GM23338 (cell line): ENCODE measurements at regions not wholly inside any gene's neighbourhood (a gene's known extent, or its start where the extent isn't known, plus 50 kb on each side); places are given as distances from the start of the nearest gene placed in this dataset.

Experiments used
- ATAC-seq: fragments of 200-7000 bp; cut with Tn5 transposase; 3 replicates; pipeline ENCODE4 v1.9.1; 2020
- DNase-seq: peaks from one replicate; pipeline ENCODE4 v3.0.0-alpha.2; 2015; ENCODE audit warnings: low spot score
- H2AFZ ChIP-seq: fragments of 200-600 bp; sonication (generic); 2 replicates; pipeline ENCODE4 v1.8.0; 2016; ENCODE audit warnings: antibody characterized with exemption, mild to moderate bottlenecking, moderate library complexity
- H3F3A ChIP-seq: fragments of 200-600 bp; sonication (generic); replicated peaks from 2 replicates; pipeline ENCODE4 v1.8.0; 2017; ENCODE audit warnings: antibody characterized with exemption, mixed run types, low read depth
- H3K27ac ChIP-seq: fragments of 200-600 bp; sonication (generic); 2 replicates; pipeline ENCODE4 v1.6.1; 2016; ENCODE audit warnings: low read depth
- H3K27me3 ChIP-seq: fragments of 200-600 bp; sonication (generic); 2 replicates; pipeline ENCODE4 v1.8.0; 2016; ENCODE audit warnings: mild to moderate bottlenecking, mixed run types, moderate library complexity; ENCODE audit not compliant: insufficient read depth
- H3K36me3 ChIP-seq: fragments of 200-600 bp; sonication (generic); 2 replicates; pipeline ENCODE4 v1.8.0; 2016; ENCODE audit warnings: mild to moderate bottlenecking; ENCODE audit not compliant: insufficient read depth
- H3K4me1 ChIP-seq: fragments of 200-600 bp; sonication (generic); 2 replicates; pipeline ENCODE4 v1.8.0; 2016; ENCODE audit warnings: mild to moderate bottlenecking, moderate library complexity; ENCODE audit not compliant: insufficient read depth
- H3K4me2 ChIP-seq: fragments of 200-600 bp; sonication (generic); 2 replicates; pipeline ENCODE4 v1.7.1; 2017; ENCODE audit warnings: mixed run types
- H3K4me3 ChIP-seq: fragments of 200-600 bp; sonication (generic); 2 replicates; pipeline ENCODE4 v1.6.1; 2016; ENCODE audit warnings: mixed run types
- H3K79me2 ChIP-seq: fragments of 200-600 bp; sonication (generic); replicated peaks from 2 replicates; pipeline ENCODE4 v1.8.0; 2017; ENCODE audit warnings: mild to moderate bottlenecking; ENCODE audit not compliant: insufficient read depth
- H3K9me2 ChIP-seq: fragments of 200-600 bp; sonication (generic); 2 replicates; pipeline ENCODE4 v1.8.0; 2017; ENCODE audit not compliant: insufficient read depth
- H4K20me1 ChIP-seq: fragments of 200-600 bp; sonication (generic); replicated peaks from 2 replicates; pipeline ENCODE4 v1.8.0; 2017; ENCODE audit warnings: mild to moderate bottlenecking; ENCODE audit not compliant: insufficient read depth
- H3K27ac Mint-ChIP-seq: 2 replicates; pipeline ENCODE4 v1.8.0; 2020; ENCODE audit warnings: inconsistent platforms, mild to moderate bottlenecking, moderate library complexity, mixed read lengths
- H3K27me3 Mint-ChIP-seq: 3 replicates; pipeline ENCODE4 v1.8.0; 2022; ENCODE audit warnings: low read depth, mild to moderate bottlenecking, moderate library complexity, mixed read lengths, inconsistent platforms; ENCODE audit not compliant: insufficient read depth, poor library complexity
- H3K36me3 Mint-ChIP-seq: 3 replicates; pipeline ENCODE4 v1.8.0; 2021; ENCODE audit warnings: low read depth, mild to moderate bottlenecking, inconsistent platforms, moderate library complexity, mixed read lengths
- H3K4me1 Mint-ChIP-seq: 3 replicates; pipeline ENCODE4 v1.8.0; 2020; ENCODE audit warnings: mild to moderate bottlenecking, inconsistent platforms, mixed read lengths
- H3K4me3 Mint-ChIP-seq: 3 replicates; pipeline ENCODE4 v1.8.0; 2021; ENCODE audit warnings: moderate library complexity, mild to moderate bottlenecking, inconsistent platforms, mixed read lengths
- H3K9me3 Mint-ChIP-seq: 3 replicates; pipeline ENCODE4 v1.8.0; 2020; ENCODE audit warnings: moderate library complexity, mild to moderate bottlenecking, inconsistent platforms, mixed read lengths
- CREB1 ChIP-seq: fragments of 250-450 bp; sonication (Bioruptor Pico); IDR thresholded peaks from 2 replicates; pipeline ENCODE4 v1.5.0; 2020; ENCODE audit warnings: low read depth, mild to moderate bottlenecking, moderate library complexity
- ETS1 ChIP-seq: IDR thresholded peaks from 2 replicates; pipeline ENCODE4 v1.6.1; 2016; ENCODE audit warnings: antibody characterized with exemption
- EZH2 ChIP-seq: fragments of 200-600 bp; sonication (generic); IDR thresholded peaks from one replicate; pipeline ENCODE4 v1.8.0; 2017; ENCODE audit warnings: antibody characterized with exemption, mild to moderate bottlenecking, low read depth; ENCODE audit not compliant: unreplicated experiment
- EZH2phosphoT487 ChIP-seq: fragments of 200-600 bp; sonication (generic); IDR thresholded peaks from one replicate; pipeline ENCODE4 v1.8.1; 2018; ENCODE audit warnings: antibody characterized with exemption; ENCODE audit not compliant: unreplicated experiment
- JUNB ChIP-seq: IDR thresholded peaks from one replicate; pipeline ENCODE4 v1.6.1; 2016; ENCODE audit warnings: antibody characterized with exemption; ENCODE audit not compliant: unreplicated experiment
- POLR2AphosphoS5 ChIP-seq: IDR thresholded peaks from 2 replicates; pipeline ENCODE4 v1.6.1; 2016; ENCODE audit warnings: antibody characterized with exemption, low read depth
- REST ChIP-seq: IDR thresholded peaks from one replicate; pipeline ENCODE4 v1.6.1; 2018; ENCODE audit warnings: antibody characterized with exemption; ENCODE audit not compliant: unreplicated experiment
- ZNF331 ChIP-seq: fragments of 250-450 bp; sonication (Bioruptor Pico); IDR thresholded peaks from 2 replicates; pipeline ENCODE4 v1.5.0; 2020; ENCODE audit warnings: low read depth, mild to moderate bottlenecking, moderate library complexity
- ZNF462 ChIP-seq: fragments of 250-450 bp; sonication (Bioruptor Pico); IDR thresholded peaks from 2 replicates; pipeline ENCODE4 v1.5.0; 2020; ENCODE audit warnings: mild to moderate bottlenecking, moderate library complexity
- TF ChIP-seq, protein P1 (sequence below), 2 experiments: fragments of 200-600 bp in 1 of 2; sonication (generic) in 1 of 2; conservative IDR thresholded peaks; 2 replicates each; pipeline versions ENCODE4 v1.5.1 to v1.6.1; 2016 to 2017; ENCODE audit warnings: antibody characterized with exemption in 2 of 2, low read depth in 2 of 2, mild to moderate bottlenecking in 2 of 2, moderate library complexity in 1 of 2

- TF ChIP-seq REST, result no peak
- no peak for TF ChIP-seq JUNB
- no peak for TF ChIP-seq CREB1 (CRISPR knock-in tag)
- TF ChIP-seq, protein P1, sequence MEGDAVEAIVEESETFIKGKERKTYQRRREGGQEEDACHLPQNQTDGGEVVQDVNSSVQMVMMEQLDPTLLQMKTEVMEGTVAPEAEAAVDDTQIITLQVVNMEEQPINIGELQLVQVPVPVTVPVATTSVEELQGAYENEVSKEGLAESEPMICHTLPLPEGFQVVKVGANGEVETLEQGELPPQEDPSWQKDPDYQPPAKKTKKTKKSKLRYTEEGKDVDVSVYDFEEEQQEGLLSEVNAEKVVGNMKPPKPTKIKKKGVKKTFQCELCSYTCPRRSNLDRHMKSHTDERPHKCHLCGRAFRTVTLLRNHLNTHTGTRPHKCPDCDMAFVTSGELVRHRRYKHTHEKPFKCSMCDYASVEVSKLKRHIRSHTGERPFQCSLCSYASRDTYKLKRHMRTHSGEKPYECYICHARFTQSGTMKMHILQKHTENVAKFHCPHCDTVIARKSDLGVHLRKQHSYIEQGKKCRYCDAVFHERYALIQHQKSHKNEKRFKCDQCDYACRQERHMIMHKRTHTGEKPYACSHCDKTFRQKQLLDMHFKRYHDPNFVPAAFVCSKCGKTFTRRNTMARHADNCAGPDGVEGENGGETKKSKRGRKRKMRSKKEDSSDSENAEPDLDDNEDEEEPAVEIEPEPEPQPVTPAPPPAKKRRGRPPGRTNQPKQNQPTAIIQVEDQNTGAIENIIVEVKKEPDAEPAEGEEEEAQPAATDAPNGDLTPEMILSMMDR (conservative IDR thresholded peaks at IDR 0.05; ENCODE audit: low read depth in 2 of 2), result no peak
- TF ChIP-seq EZH2phosphoT487, result no peak
Measured at GRCh38 chr4:23213198-23213597, 520.5 kb downstream of the GBA3 start (continued).

DNA sequence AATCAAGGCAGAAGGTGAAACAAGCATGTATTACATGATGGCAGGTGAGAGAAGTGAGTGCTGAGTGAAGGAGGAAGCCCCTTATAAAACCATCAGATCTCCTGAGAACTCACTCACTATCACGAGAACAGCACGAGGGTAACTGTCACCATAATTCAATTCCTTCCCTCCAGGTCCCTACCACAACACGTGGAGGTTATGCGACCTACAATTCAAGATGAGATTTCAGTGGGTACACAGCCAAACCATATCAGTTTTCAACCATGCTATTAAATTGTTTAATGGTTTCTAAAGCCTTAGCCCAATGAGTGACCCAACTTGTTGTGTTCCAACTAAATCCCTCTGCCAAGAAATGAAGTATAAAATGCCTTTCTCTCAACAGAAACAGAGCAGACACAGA lies 519.8 kb downstream of the GBA3 start:
- Histone ChIP-seq H3K9me2 (no peaks in the 10 kb centered on the region; the same call in 1 of the 2 replicates), H3K4me3 (no peak overlapping the region), H3K4me2 (no peak overlapping the region), H3K4me1 (peaks cover 10% of the 10 kb centered on the region; the same call in 1 of the 2 replicates), H2AFZ (peak overlapping the region; percentile 83), H3K36me3 (no peaks in the 10 kb centered on the region), H3K27me3 (no peaks in the 10 kb centered on the region), H3K27ac (no peak overlapping the region), H4K20me1 (no peaks in the 10 kb centered on the region), H3F3A (no peaks in the 10 kb centered on the region), H3K79me2 (no peaks in the 10 kb centered on the region)
- ATAC-seq, result no peak
- Mint-ChIP-seq H3K27me3 (no peaks in the 10 kb centered on the region), H3K36me3 (peaks cover 9% of the 10 kb centered on the region; the same call in 2 of the 3 replicates), H3K4me3 (no peak overlapping the region), H3K4me1 (peaks cover 7% of the 10 kb centered on the region), H3K9me3 (peaks cover 6% of the 10 kb centered on the region; the same call in 2 of the 3 replicates), H3K27ac (no peak overlapping the region)
- DNase-seq, result no peak
- TF ChIP-seq, protein P1 (conservative IDR thresholded peaks at IDR 0.05; ENCODE audit: low read depth in 2 of 2), result no peak
- no peak for TF ChIP-seq EZH2
- TF ChIP-seq ZNF462, result no peak
- TF ChIP-seq POLR2AphosphoS5, result no peak
- TF ChIP-seq ETS1, result no peak
- TF ChIP-seq JUNB, result no peak
- no peak for TF ChIP-seq CREB1 (CRISPR knock-in tag)
- TF ChIP-seq ZNF331 (CRISPR knock-in tag), result no peak
